ENCODE measurements at regions not wholly inside any gene's neighbourhood (a gene's known extent, or its start where the extent isn't known, plus 50 kb on each side); places are given as distances from the start of the nearest gene placed in this dataset.

DNA sequence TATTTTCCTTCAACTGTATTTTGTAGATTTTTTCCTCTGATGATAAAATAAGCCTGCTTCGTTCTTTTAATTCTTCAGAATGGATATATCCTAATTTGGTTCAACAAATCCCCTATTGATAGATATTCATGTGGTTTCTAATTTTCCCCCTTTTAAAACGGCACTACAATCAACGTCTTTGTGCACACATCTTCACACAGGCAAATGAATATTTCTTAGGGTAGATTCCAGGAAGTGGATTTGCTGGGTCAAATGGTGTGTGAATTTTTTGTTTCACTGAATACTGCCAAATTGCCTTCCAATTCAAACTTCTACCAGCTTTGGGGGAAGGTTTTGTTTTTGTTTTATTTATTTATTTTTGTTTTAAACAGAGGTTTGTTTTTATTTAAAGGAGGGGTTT, 287.2 kb downstream of the FOXO1 start:
- TF ChIP-seq BHLHE40 (IDR thresholded peaks at IDR 0.05; ENCODE audit: borderline replicate concordance), result no peak
- TF ChIP-seq FOXM1 (IDR thresholded peaks at IDR 0.05; ENCODE audit: borderline replicate concordance), result no peak
- TF ChIP-seq FOXK2 (IDR thresholded peaks at IDR 0.05), result no peak
- TF ChIP-seq CTBP1 (IDR thresholded peaks at IDR 0.05; ENCODE audit: borderline replicate concordance), result no peak
- TF ChIP-seq ARNT (IDR thresholded peaks at IDR 0.05), result no peak
